Smooth muscle cell of the brain vasculature (primary cell): ENCODE measurements at regions not wholly inside any gene's neighbourhood (a gene's known extent, or its start where the extent isn't known, plus 50 kb on each side); places are given as distances from the start of the nearest gene placed in this dataset.

Experiments used
- DNase-seq: peaks from one replicate; pipeline ENCODE4 v3.0.0-alpha.2; 2012; ENCODE audit warnings: low read depth, low spot score

DNA sequence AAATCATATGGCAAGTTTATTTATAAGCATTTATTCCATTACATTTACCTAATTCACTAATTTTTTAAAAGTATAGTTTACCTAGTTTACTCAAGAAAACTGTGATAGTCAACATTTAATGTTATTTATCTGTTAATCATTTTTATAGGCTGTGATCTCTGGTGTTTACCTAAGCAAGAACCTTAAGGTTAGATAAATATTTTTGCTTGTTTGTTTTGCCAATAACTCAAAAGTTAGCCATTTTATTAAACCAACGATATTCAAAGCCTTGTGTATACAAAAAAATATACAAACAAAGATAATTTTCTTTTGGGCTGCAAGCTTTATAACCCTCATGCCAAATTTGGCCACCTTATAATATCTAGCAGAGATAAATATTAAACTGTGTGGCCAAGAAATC lies 157.3 kb downstream of the SLCO1B3 start:
- DNase-seq = no peak

DNA sequence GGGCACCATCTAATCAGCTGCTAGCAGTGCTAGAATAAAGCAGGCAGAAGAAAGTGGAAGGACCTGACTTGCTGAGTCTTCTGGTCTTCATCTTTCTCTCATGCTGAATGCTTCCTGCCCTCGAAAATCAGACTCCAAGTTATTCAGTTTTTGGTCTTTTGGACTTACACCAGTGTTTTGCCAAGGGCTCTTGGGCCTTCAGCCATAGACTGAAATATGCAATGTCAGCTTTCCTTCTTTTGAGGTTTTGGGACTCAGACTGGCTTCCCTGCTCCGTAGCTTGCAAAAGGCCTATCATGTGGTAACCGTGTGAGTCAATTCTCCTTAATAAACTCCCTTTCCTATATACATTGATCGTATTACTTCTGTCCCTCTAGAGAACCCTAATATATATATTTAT lies 159.3 kb downstream of the SLCO1B3 start:
- DNase-seq = no peak

DNA sequence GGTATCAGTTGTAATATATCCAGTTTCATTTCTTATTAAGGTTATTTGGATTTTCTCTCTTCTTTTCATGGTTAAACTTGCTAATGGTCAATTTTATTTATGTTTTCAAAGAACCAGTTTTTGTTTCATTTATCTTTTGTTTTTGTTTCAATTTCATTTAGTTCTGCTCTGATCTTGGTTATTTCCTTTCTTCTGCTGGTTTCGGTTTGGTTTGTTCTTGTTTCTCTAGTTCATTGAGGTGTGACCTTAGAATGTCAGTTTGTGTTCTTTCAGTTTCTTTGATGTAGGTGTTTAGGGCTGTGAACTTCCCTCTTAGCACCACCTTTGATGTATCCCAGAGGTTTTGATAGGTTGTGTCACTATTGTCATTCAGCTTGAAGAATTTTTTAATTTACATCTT lies 145.6 kb upstream of the SLCO1B1 start:
- DNase-seq = no peak

DNA sequence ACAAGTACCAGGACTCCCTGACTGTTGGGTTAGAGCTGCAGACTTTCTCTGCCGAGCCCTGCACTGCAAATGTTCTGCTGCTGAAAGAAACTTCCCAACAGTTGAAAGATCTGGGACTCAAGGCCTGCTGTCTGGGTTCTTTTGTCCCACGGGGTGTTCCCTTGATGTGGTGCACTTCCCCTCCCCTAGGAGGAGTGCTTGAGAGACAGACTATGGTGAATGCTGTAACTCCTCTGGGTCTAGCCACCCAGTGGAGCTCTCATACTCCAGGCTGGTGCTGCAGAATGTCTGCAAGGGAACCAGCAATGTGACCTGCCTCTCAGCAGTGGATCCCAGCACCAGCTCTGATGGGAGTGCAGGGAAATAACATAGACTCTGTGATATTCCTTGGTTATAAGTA lies 129.2 kb upstream of the SLCO1B1 start:
- no peak for DNase-seq

DNA sequence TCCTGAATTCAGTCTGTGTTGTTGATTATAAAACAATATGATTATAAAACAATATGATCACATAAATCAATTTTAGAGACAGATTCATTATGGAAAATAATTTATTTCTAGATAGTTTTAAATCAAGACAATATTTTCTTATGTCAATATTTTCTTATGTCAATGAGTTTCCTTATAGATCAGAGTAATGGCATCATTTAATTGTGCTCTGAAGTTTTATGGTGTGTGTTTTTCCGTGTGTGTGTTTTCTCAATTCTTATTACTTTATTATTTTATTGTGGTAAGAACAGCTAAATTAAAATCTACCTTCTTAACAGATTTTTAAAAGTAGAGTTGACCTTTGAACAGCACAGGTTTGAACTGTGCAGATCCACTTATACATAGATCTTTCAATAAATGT lies 105.3 kb upstream of the SLCO1B1 start:
- no peak for DNase-seq

DNA sequence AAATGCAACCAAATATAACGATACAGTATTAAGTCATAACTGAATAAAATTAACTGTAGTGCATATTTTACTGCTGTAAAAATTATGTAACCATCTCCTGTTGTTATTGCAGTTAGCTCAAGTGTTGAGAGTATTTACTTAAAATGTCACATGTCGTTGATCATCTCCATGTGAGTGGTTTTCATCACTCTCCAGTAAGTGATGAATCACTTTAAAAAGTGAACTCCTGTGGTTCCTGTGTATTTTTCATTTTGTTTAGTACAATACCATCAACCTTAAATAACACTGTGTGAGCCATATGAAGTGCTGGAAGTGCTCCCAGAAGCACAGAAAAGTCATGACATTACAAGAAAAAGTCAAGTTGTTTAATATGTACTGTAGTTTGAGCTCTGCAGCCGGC lies 104.7 kb upstream of the SLCO1B1 start:
- DNase-seq = peak; percentile 55

GRCh38 chr12:21054334-21054733 lies 76.7 kb upstream of the SLCO1B1 start:
- no peak for DNase-seq

- DNase-seq = no peak
Observed at GRCh38 chr12:21065845-21066244, 65.1 kb upstream of the SLCO1B1 start.

DNA sequence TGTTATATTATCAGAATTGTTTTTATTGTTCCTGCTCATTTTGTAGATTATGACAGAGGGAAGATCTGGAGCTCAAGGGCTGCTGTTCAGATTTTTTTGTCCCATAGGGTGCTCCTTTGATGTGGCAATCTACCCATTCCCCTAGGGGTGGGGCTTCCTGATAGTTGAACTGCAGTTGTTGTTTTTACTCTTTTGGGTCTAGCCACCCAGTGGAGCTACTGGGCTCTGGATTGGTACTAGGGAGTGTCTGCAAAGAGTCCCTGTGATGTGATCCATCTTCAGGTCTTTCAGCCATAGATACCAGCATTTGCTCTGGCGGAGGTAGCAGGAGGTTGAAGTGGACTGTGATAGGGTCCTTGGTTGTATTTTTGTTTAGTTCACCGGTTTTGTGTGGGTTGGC lies 57.9 kb upstream of the SLCO1B1 start:
- no peak for DNase-seq

DNA sequence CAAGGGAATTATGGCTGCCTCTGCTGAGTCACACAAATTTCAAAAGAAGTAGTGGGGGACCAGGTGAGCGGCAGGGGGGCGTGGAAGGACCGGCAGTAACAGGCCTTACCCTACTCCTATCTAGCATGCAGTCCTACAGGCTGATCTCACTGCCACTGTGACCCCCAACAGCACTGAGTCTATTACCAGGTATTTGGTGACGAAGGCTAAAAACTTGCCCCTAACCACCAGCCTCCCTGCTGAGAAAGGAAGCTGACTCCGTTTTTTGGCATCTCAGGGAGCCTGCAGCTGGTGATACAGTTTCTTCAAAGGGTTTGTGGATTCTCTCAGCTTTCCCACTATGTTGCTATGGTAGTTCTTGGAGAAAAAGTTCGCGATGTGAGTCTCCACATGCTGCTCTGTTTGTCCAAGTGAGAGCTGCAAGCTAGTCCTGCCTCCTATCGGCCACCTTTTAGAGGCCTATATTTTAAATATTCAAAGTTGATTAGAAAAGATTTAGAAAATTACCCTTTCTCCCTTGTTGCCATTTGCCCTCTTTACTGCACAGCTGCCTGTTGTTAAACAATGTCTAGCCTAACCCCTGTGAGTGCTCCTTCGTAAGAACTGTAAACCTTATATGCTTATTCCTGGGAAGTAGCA lies 57.1 kb upstream of the SLCO1B1 start:
- peak; percentile 88 for DNase-seq
